ENCODE measurements at regions not wholly inside any gene's neighbourhood (a gene's known extent, or its start where the extent isn't known, plus 50 kb on each side); places are given as distances from the start of the nearest gene placed in this dataset.
"Not testable (repeated sequence)": the region's sequence is repeated elsewhere in the genome, so short reads cannot be mapped to it uniquely, and the experiment has no call there.

- Histone ChIP-seq H3K36me3 (ENCODE audit: low read depth) (no peaks in the 10 kb centered on the region), H3F3A (ENCODE audit: insufficient read depth, low read depth) (no peaks in the 10 kb centered on the region), H3K9me2 (ENCODE audit: insufficient read depth) (no peaks in the 10 kb centered on the region), H3K9me3 (ENCODE audit: insufficient read depth, low read depth) (no peaks in the 10 kb centered on the region), H4K20me1 (ENCODE audit: insufficient read depth) (no peaks in the 10 kb centered on the region), H3K4me2 (no peak overlapping the region), H3K79me2 (ENCODE audit: low read depth) (no peaks in the 10 kb centered on the region), H3K4me1 (replicated peaks; ENCODE audit: insufficient read depth) (no peaks in the 10 kb centered on the region), H2AFZ (no peak overlapping the region), H3K27ac (no peak overlapping the region), H3K27me3 (ENCODE audit: insufficient read depth, low read depth) (no peaks in the 10 kb centered on the region), H3K4me3 (no peak overlapping the region)
- DNase-seq = no peak
- no peak for TF ChIP-seq CTCF (conservative IDR thresholded peaks at IDR 0.05)
- intact Hi-C loops (cut with micrococcal nuclease; ENCODE audit: unreplicated experiment) = no loop called here
- no TSS peak for BruUV-seq (replicated peaks)
- ChIA-PET CTCF (no interaction called here), POLR2A (ENCODE audit: unreplicated experiment) (no interaction called here)
These were observed 360.3 kb upstream of the TPM1 start for GRCh38 chr15:62681939-62682896.

DNA sequence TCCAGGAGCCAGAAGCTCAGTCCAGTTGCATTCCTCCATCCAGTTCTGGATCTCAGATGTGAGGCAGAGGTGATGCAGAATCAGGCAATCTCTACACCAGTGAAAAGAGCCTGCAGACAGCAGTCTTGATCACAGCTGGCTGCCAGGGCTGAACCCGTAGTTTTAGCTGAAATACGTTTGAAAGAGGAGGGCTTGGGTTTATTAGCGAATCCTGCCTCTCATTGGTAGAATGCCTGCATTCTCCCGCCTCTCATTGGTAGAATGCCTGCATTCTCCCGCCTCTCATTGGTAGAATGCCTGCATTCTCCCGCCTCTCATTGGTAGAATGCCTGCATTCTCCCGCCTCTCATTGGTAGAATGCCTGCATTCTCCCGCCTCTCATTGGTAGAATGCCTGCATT is 359.4 kb upstream of the TPM1 start:
- intact Hi-C loops (cut with micrococcal nuclease; ENCODE audit: unreplicated experiment); H3K27ac ChIP-seq; H3K4me2 ChIP-seq; H3K9me3 ChIP-seq (ENCODE audit: insufficient read depth, low read depth); BruUV-seq (replicated peaks); H4K20me1 ChIP-seq (ENCODE audit: insufficient read depth); H3K27me3 ChIP-seq (ENCODE audit: insufficient read depth, low read depth); H2AFZ ChIP-seq; H3K79me2 ChIP-seq (ENCODE audit: low read depth); H3K4me3 ChIP-seq; H3K4me1 ChIP-seq (replicated peaks; ENCODE audit: insufficient read depth); DNase-seq; H3K36me3 ChIP-seq (ENCODE audit: low read depth); H3K9me2 ChIP-seq (ENCODE audit: insufficient read depth); H3F3A ChIP-seq (ENCODE audit: insufficient read depth, low read depth): not testable (repeated sequence)
- ChIA-PET POLR2A (ENCODE audit: unreplicated experiment) (interaction anchor here (0.6 kb wide), 1 partner anchor 1040 kb away, joined by 3 read pairs; no protein-coding TSS in a partner anchor), CTCF (interaction anchor here (0.7 kb wide), 1 partner anchor 188 kb away, joined by 8 read pairs; no protein-coding TSS in a partner anchor)

GRCh38 chr15:62684123-62684808 is 358.3 kb upstream of the TPM1 start:
- Histone ChIP-seq H3K9me3 (ENCODE audit: insufficient read depth, low read depth) (no peaks in the 10 kb centered on the region), H3K79me2 (ENCODE audit: low read depth) (no peaks in the 10 kb centered on the region), H3K27me3 (ENCODE audit: insufficient read depth, low read depth) (no peaks in the 10 kb centered on the region), H3K4me1 (replicated peaks; ENCODE audit: insufficient read depth) (no peaks in the 10 kb centered on the region), H3F3A (ENCODE audit: insufficient read depth, low read depth) (no peaks in the 10 kb centered on the region), H3K4me3 (no peak overlapping the region), H3K27ac (no peak overlapping the region), H3K9me2 (ENCODE audit: insufficient read depth) (no peaks in the 10 kb centered on the region), H4K20me1 (ENCODE audit: insufficient read depth) (no peaks in the 10 kb centered on the region), H3K4me2 (no peak overlapping the region), H3K36me3 (ENCODE audit: low read depth) (no peaks in the 10 kb centered on the region), H2AFZ (no peak overlapping the region)
- BruUV-seq (replicated peaks) = no TSS peak
- no peak for TF ChIP-seq EZH2 (IDR thresholded peaks at IDR 0.05; ENCODE audit: low read depth)
- no peak for TF ChIP-seq CTCF (conservative IDR thresholded peaks at IDR 0.05)
- no peak for DNase-seq
- POLR2A ChIA-PET (ENCODE audit: unreplicated experiment) = no interaction called here
- intact Hi-C loops (cut with micrococcal nuclease; ENCODE audit: unreplicated experiment) = no loop called here
- CTCF ChIA-PET = no interaction called here
